Central memory CD4-positive, alpha-beta T cell (primary cell): ENCODE measurements at regions not wholly inside any gene's neighbourhood (a gene's known extent, or its start where the extent isn't known, plus 50 kb on each side); places are given as distances from the start of the nearest gene placed in this dataset.

ENCODE experiments used
- DNase-seq: peaks from one replicate; pipeline ENCODE4 v3.0.0; 2022

- no peak for DNase-seq
Measured at GRCh38 chr14:96931751-96932150, 134.6 kb downstream of the VRK1 start.

GRCh38 chr14:96934638-96935330 is 137.6 kb downstream of the VRK1 start:
- DNase-seq = no peak

- DNase-seq = no peak
Measured at GRCh38 chr14:96938946-96939345, 141.8 kb downstream of the VRK1 start.

- DNase-seq = no peak
Measured at GRCh38 chr14:96940009-96940408, 142.8 kb downstream of the VRK1 start.

GRCh38 chr14:96944297-96944696 is 147.1 kb downstream of the VRK1 start:
- no peak for DNase-seq

- no peak for DNase-seq
Measured at GRCh38 chr14:96945721-96946120, 148.5 kb downstream of the VRK1 start.

GRCh38 chr14:96949594-96949993 is 152.4 kb downstream of the VRK1 start:
- DNase-seq = no peak

- no peak for DNase-seq
Measured at GRCh38 chr14:96951511-96951910, 154.3 kb downstream of the VRK1 start.

GRCh38 chr14:96953087-96953874 is 156.1 kb downstream of the VRK1 start:
- DNase-seq = no peak

- no peak for DNase-seq
Measured at GRCh38 chr14:96953875-96954185, 156.6 kb downstream of the VRK1 start.

- no peak for DNase-seq
Measured at GRCh38 chr14:96956464-96957239, 159.5 kb downstream of the VRK1 start.

- no peak for DNase-seq
Measured at GRCh38 chr14:96958057-96958456, 160.9 kb downstream of the VRK1 start.

GRCh38 chr14:96959992-96960391 is 162.8 kb downstream of the VRK1 start:
- no peak for DNase-seq

GRCh38 chr14:96960598-96961116 is 163.5 kb downstream of the VRK1 start:
- no peak for DNase-seq

GRCh38 chr14:96961895-96962294 is 164.7 kb downstream of the VRK1 start:
- DNase-seq = no peak

GRCh38 chr14:96962337-96962736 is 165.2 kb downstream of the VRK1 start:
- peak; percentile 48 for DNase-seq

- no peak for DNase-seq
Measured at GRCh38 chr14:96964726-96965415, 167.7 kb downstream of the VRK1 start.

GRCh38 chr14:96965885-96966595 is 168.9 kb downstream of the VRK1 start:
- DNase-seq = no peak

- DNase-seq = no peak
Measured at GRCh38 chr14:96975116-96975515, 177.9 kb downstream of the VRK1 start.

- DNase-seq = no peak
Measured at GRCh38 chr14:96978525-96979272, 181.5 kb downstream of the VRK1 start.

GRCh38 chr14:96979611-96980074 is 182.5 kb downstream of the VRK1 start:
- DNase-seq = no peak
